ENCODE measurements at regions not wholly inside any gene's neighbourhood (a gene's known extent, or its start where the extent isn't known, plus 50 kb on each side); places are given as distances from the start of the nearest gene placed in this dataset.

GRCh38 chr21:32962268-32962667 lies 63.5 kb upstream of the OLIG2 start:
- CTCF ChIA-PET: no interaction called here
- intact Hi-C loops (cut with micrococcal nuclease; ENCODE audit: unreplicated experiment): no loop called here
- no TSS peak for BruUV-seq (replicated peaks)

DNA sequence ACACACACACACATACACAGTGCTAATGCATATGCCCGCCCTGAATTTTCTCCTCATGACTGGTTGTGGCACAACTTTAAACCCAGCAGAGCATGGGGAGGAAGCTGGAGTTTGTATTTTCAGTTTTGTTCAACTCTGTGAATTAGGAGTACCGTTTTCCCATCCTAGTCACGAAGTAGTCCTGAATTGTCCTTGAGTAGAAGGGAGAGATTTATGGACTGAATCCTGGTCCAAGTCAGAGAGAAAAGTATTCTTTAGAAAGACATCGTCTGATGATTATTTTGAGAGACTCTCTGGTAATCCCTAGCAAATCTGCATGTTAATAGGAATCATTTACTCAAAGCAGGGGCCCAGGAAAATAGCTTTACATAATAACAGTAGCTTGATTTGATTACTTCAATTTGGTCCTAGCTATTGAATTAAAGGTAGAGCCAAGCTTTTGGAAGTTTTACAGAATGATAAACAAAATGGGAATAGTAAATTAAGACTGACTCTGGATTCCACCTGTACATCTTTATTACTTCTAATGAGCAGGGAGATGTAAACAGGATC lies 60.5 kb upstream of the OLIG2 start:
- H3K4me1 ChIP-seq (ENCODE audit: control insufficient read depth, insufficient read depth, low read length): no peaks in the 10 kb centered on the region

More at GRCh38 chr21:32962268-32962667, 63.5 kb upstream of the OLIG2 start:
- H3K36me3 ChIP-seq (ENCODE audit: control insufficient read depth, insufficient read depth, low read length): no peaks in the 10 kb centered on the region; the same call in 1 of the 2 replicates
- H3K9me3 ChIP-seq (ENCODE audit: control insufficient read depth, insufficient read depth, low read depth, low read length): no peaks in the 10 kb centered on the region
- DNase-seq (ENCODE audit: low read depth, low spot score) (no peak), ATAC-seq (no peak)
- H3K27ac ChIP-seq (ENCODE audit: low read length): no peak overlapping the region
- TF ChIP-seq SIN3A (IDR thresholded peaks at IDR 0.05; ENCODE audit: borderline replicate concordance, insufficient read depth, low read depth, low read length) (no peak), POLR2AphosphoS5 (IDR thresholded peaks at IDR 0.05; ENCODE audit: low read depth, low read length) (no peak), TCF7L2 (IDR thresholded peaks at IDR 0.05; ENCODE audit: low read depth, low read length) (no peak)
- TF ChIP-seq, protein P1, sequence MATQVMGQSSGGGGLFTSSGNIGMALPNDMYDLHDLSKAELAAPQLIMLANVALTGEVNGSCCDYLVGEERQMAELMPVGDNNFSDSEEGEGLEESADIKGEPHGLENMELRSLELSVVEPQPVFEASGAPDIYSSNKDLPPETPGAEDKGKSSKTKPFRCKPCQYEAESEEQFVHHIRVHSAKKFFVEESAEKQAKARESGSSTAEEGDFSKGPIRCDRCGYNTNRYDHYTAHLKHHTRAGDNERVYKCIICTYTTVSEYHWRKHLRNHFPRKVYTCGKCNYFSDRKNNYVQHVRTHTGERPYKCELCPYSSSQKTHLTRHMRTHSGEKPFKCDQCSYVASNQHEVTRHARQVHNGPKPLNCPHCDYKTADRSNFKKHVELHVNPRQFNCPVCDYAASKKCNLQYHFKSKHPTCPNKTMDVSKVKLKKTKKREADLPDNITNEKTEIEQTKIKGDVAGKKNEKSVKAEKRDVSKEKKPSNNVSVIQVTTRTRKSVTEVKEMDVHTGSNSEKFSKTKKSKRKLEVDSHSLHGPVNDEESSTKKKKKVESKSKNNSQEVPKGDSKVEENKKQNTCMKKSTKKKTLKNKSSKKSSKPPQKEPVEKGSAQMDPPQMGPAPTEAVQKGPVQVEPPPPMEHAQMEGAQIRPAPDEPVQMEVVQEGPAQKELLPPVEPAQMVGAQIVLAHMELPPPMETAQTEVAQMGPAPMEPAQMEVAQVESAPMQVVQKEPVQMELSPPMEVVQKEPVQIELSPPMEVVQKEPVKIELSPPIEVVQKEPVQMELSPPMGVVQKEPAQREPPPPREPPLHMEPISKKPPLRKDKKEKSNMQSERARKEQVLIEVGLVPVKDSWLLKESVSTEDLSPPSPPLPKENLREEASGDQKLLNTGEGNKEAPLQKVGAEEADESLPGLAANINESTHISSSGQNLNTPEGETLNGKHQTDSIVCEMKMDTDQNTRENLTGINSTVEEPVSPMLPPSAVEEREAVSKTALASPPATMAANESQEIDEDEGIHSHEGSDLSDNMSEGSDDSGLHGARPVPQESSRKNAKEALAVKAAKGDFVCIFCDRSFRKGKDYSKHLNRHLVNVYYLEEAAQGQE (IDR thresholded peaks at IDR 0.05; ENCODE audit: insufficient read depth in 1 of 2, low read depth in 2 of 2, low read length in 1 of 2): no peak
- TF ChIP-seq, protein P2, sequence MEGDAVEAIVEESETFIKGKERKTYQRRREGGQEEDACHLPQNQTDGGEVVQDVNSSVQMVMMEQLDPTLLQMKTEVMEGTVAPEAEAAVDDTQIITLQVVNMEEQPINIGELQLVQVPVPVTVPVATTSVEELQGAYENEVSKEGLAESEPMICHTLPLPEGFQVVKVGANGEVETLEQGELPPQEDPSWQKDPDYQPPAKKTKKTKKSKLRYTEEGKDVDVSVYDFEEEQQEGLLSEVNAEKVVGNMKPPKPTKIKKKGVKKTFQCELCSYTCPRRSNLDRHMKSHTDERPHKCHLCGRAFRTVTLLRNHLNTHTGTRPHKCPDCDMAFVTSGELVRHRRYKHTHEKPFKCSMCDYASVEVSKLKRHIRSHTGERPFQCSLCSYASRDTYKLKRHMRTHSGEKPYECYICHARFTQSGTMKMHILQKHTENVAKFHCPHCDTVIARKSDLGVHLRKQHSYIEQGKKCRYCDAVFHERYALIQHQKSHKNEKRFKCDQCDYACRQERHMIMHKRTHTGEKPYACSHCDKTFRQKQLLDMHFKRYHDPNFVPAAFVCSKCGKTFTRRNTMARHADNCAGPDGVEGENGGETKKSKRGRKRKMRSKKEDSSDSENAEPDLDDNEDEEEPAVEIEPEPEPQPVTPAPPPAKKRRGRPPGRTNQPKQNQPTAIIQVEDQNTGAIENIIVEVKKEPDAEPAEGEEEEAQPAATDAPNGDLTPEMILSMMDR (IDR thresholded peaks at IDR 0.05): no peak
- POLR2A ChIA-PET: no interaction called here
- no peak overlapping the region for H3K4me3 ChIP-seq (ENCODE audit: low read depth in 2 of 2, low read length in 2 of 2)
- H3K4me1 ChIP-seq (ENCODE audit: control insufficient read depth, insufficient read depth, low read length): no peaks in the 10 kb centered on the region
- in situ Hi-C loops (cut with HindIII; ENCODE audit: low pct_unique_long_range_greater_than_20kb, low sequenced_read_pairs): no loop called here
- 0 out of 2 replicates have a peak, but pooled peaks cover 4% of the 10 kb centered on the region for H3K27me3 ChIP-seq (ENCODE audit: control insufficient read depth, insufficient read depth, low read length)

More for the DNA sequence above, 60.5 kb upstream of the OLIG2 start:
- in situ Hi-C loops (cut with HindIII; ENCODE audit: low pct_unique_long_range_greater_than_20kb, low sequenced_read_pairs): no loop called here
- intact Hi-C loops (cut with micrococcal nuclease; ENCODE audit: unreplicated experiment): no loop called here
- DNase-seq (ENCODE audit: low read depth, low spot score) (no peak), ATAC-seq (no peak)
- Histone ChIP-seq H3K4me3 (ENCODE audit: low read depth in 2 of 2, low read length in 2 of 2) (no peak overlapping the region), H3K27me3 (ENCODE audit: control insufficient read depth, insufficient read depth, low read length) (0 out of 2 replicates have a peak, but pooled peaks cover 4% of the 10 kb centered on the region), H3K27ac (ENCODE audit: low read length) (no peak overlapping the region), H3K9me3 (ENCODE audit: control insufficient read depth, insufficient read depth, low read depth, low read length) (no peaks in the 10 kb centered on the region), H3K36me3 (ENCODE audit: control insufficient read depth, insufficient read depth, low read length) (no peaks in the 10 kb centered on the region; the same call in 1 of the 2 replicates)
- CTCF ChIA-PET: no interaction called here
- no TSS peak for BruUV-seq (replicated peaks)
- TF ChIP-seq TCF7L2 (IDR thresholded peaks at IDR 0.05; ENCODE audit: low read depth, low read length) (no peak), SIN3A (IDR thresholded peaks at IDR 0.05; ENCODE audit: borderline replicate concordance, insufficient read depth, low read depth, low read length) (no peak), POLR2AphosphoS5 (IDR thresholded peaks at IDR 0.05; ENCODE audit: low read depth, low read length) (no peak)
- TF ChIP-seq, protein P1 (IDR thresholded peaks at IDR 0.05; ENCODE audit: insufficient read depth in 1 of 2, low read depth in 2 of 2, low read length in 1 of 2): no peak
- TF ChIP-seq, protein P2 (IDR thresholded peaks at IDR 0.05): no peak
- POLR2A ChIA-PET: no interaction called here

All from Panc1 (cell line).